Activated CD4-positive, alpha-beta T cell treated with anti-CD3 and anti-CD28 coated beads for 1 hour (primary cell): ENCODE measurements at regions not wholly inside any gene's neighbourhood (a gene's known extent, or its start where the extent isn't known, plus 50 kb on each side); places are given as distances from the start of the nearest gene placed in this dataset.
A peak's percentile ranks its signal among the peaks of the same experiment; 100 is the strongest.
"Not testable (repeated sequence)": the region's sequence is repeated elsewhere in the genome, so short reads cannot be mapped to it uniquely, and the experiment has no call there.

Experiments used
- DNase-seq: peaks from one replicate; pipeline ENCODE4 v3.0.0-alpha.2; 2020

DNA sequence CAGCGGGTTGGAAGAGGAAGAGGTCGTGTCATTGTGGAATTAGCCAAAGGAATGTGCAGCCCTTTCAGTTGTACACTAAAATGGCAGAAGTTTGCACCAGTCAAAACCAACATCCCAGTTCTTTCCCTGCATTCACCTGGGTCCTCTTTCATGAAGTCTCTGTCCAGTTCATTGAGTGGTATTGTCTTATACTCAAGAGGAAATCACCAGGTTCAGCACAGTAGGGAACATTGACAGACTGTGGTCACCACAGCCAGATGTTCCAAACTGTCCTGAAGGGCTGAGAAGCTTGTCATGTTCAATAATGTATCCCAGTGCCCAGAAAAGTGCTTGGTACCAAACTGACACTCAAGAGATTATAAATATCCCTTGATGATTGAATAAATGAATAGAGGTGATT is 131.6 kb downstream of the GLUL start:
- DNase-seq = no peak

- peak; percentile 25 for DNase-seq
Measured at GRCh38 chr1:182259229-182259872, 132.2 kb downstream of the GLUL start.

- no peak for DNase-seq
Measured at GRCh38 chr1:182257369-182258063, 134.1 kb downstream of the GLUL start.

DNA sequence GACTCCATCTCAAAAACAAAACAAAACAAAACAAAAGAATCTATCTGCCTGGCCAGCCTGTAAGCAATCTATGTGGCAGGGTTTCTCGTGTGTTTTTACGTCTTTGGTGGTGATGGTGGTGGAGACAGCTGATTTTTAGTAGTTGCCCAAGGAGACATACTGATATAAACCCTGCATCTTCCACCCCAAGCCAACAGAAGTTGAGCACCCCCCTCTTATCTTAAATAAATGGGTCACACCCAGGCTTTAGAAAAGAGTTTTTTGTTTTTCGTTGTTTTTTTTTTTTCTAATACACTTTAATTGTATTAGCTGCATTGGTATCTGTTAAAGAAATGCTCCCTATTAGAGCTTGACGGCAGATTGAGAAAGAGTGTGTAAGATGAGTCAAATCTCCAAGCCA is 134.7 kb downstream of the GLUL start:
- DNase-seq = no peak

GRCh38 chr1:182255494-182255893 is 136.1 kb downstream of the GLUL start:
- no peak for DNase-seq

GRCh38 chr1:182253319-182253860 is 138.2 kb downstream of the GLUL start:
- DNase-seq = no peak

- DNase-seq = no peak
Measured at GRCh38 chr1:182251561-182251960, 140.0 kb downstream of the GLUL start.

- DNase-seq = no peak
Measured at GRCh38 chr1:182249201-182249676, 142.4 kb downstream of the GLUL start.

DNA sequence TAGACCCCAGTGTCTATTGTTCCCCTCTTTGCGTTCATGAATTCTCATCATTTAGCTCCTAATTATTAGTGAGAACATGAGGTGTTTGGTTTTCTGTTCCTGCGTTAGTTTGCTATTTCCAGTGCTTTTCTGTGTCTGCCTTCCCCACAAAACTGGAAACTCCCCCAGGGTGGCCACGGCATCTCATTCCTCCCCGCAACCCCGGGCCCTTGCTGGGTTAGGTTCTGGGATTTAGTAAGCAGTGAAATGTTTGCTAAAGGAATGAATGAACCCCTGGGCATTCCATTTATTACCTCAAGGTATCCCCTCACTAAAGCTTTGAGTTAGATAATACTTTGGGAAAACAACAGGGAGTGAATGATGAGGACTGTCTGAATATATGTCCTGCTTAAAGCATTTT is 142.9 kb downstream of the GLUL start:
- DNase-seq = no peak

- not testable (repeated sequence) for DNase-seq
Measured at GRCh38 chr1:182247813-182248212, 143.8 kb downstream of the GLUL start.

DNA sequence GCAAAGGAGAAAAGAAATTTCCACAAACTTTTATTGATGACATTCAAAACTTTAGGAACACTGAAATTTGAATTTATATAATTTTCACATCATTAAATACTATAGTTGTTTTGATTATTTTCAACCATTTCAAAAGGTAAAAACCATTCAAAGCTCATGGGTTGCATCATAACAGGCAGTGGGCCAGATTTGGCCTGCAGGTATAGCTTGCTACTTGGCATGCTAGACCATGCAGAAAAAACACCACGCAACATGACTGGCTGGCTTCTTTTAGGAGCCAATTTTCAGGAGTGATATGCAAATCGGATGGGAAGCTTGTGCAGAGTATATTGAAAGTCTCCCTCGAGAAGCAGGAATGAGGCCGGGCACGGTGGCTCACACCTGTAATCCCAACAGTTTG is 144.8 kb downstream of the GLUL start:
- DNase-seq = no peak

GRCh38 chr1:182245040-182245439 is 146.6 kb downstream of the GLUL start:
- DNase-seq = no peak

- DNase-seq = no peak
Measured at GRCh38 chr1:182244451-182244850, 147.1 kb downstream of the GLUL start.

GRCh38 chr1:182242641-182243040 is 148.9 kb downstream of the GLUL start:
- no peak for DNase-seq

DNA sequence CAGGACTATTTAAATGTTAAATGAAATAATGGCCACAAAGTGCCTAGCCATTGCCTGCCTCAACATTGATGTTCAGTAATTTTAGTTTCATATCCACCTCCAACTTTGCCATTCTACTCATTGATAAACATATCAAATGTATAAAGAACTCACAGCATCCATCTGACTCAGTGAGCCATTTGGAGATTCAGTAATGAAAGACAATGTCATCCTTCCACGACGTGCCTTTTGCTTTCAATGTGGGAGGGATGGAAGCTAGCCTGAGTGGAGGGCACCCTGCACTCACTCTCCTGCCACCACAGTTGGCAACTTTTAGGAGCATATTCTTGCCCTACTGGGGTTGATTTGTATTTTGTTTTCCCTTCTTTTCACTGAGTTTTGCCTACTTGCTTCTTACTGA is 151.5 kb downstream of the GLUL start:
- no peak for DNase-seq

- DNase-seq = no peak
Measured at GRCh38 chr1:182238421-182238820, 153.2 kb downstream of the GLUL start.

- no peak for DNase-seq
Measured at GRCh38 chr1:182237329-182237728, 154.3 kb downstream of the GLUL start.

DNA sequence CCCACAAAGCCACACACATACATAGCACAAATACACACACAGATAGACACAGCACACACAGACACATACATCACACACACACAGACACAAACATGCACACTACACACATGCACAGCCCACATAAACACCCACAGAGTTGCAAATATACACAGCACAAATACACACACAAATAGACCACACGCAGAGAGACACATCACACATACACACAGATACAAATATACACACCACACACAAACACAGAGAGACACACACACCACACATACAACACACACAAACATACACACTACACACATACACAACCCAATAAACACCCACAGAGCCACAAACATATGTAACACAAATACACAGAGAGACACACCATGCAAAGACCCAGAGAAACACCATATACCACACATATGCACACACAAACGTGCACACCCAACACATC is 154.9 kb downstream of the GLUL start:
- DNase-seq = no peak

DNA sequence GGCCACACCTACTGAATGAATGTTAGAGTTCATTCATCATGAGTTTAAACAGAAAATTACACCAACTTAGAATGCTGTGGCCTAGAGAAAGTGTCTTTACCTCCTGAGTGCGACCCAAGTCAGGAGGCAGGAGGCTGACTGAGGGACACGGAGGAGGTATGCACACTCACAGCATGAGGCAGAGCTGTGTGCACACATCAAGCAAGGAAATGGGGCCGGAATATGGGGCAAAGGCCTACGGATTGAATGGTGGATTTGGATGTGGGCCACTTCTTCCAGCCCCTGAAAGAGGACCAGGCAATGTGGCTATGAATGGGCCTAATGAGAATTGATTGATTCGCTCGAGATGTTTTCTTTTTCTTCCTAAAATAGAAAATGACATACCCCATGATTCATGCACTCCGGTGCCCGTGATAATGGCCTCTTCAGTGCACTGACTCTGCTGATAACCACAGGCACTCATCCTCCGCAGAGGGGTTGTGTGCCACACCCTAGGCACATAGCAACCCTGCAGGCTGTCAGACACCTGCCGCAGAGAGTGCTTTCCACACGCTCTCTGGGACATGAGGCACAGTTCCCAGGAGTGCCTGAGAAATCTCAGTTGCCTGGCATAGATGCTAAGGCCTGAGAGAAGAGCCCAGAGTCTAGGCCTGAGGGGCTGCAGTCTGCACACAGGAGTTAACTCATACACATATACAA is 155.5 kb downstream of the GLUL start:
- no peak for DNase-seq

DNA sequence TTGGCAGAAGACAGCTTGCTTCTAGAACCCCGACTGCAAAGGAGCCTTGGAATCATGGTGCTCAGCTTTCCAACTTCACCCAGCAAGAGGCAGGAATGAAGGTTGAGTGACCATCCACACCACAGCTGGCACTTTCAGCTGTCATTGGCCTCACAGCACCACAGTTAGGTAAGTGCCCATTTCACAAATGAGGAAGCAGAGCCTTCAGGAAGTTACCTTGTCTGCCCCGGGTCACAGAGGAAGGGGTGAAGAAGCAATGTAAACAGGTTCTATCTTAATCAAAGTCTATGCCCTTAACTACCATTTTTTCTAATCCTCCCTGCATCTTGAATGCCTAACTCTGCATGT is 156.0 kb downstream of the GLUL start:
- no peak for DNase-seq

DNA sequence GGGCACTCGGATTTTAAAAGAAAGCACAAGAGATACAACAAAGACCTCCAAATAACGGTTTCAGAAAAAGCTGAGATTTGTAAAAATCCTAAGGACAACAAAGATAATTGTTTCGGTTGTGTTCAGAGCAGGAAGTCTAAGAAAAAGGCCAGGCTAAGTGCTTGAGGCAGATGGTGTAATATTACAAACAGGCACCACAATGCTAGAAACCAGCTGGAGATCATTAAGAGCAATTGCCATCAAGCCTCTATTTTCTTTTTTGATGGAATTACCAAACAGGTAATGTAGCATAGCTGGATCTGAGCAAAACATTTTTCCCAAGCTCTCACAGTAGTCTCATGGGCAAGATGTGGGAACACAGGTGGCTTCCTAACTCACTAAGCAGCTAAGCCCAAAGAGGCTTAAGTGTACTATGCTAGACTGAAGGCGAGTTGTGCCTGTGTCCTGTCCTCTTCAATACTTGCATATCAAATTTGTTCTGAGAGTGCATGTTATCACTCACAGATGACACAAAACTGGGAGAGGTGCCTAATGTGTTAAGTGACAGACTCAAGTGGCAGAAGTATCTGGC is 161.6 kb downstream of the GLUL start:
- no peak for DNase-seq

DNA sequence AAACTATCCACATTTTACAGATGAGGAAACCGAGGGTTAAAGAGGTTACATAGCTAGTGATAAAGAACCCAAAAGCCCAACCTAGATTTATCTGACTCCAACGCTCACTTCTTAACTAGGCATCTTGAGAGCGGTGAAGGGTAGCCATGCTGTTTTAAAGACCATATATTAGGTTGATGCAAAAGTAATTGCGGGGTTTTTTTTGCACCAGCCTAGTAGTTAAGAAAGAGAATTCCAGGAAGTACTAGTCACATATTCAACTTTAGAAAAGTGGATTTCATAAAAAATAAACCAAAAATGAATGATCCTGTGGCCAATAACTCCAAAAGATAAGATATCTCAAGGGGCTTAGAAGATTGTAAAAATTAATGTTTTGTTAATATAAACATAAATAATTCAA is 162.1 kb downstream of the GLUL start:
- DNase-seq = no peak

DNA sequence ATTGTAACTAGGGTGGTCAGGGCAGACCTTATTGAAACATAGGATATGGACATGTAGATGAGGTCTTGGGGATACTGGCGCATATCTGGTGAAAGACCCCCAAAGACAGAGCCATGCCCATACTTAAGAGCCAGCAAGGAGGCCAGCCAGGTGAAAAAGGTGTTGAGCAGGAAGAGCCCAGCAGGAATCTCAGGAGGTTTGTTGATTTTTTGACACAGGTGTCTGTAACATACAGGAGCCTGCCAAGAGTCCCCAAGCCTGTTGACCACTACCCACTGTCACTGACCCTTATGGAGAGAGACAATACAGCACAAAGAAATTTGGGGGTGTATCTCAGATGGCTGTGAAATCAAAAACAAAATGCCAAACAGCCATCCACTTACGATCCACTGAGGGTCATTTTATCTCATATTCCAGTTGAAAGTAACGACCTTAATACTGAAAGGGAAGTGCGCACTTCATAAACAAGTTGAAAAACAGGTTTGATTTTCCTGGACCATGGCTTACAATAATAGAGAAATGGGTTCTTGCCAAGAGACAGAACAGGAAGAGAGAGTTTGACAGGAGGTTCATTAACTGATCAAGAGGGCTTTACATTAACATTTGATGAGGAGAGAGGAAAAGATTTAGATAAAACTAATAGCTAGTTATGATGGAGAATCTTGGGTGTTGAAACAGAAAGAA is 163.6 kb downstream of the GLUL start:
- no peak for DNase-seq
